HCT116 (cell line): ENCODE measurements at regions not wholly inside any gene's neighbourhood (a gene's known extent, or its start where the extent isn't known, plus 50 kb on each side); places are given as distances from the start of the nearest gene placed in this dataset.

Source experiments
- ATAC-seq: fragments of 200-7000 bp; cut with Tn5 transposase; 2 replicates; pipeline ENCODE4 v1.9.1; 2020; ENCODE audit warnings: mild to moderate bottlenecking, moderate library complexity
- BruUV-seq: library from RNA; stranded (reverse); fragments of 400-500 nt; replicated peaks from 2 replicates; lab custom pipeline; 2021; lab: Mats Ljungman, UMichigan
- CTCF ChIA-PET: fragments of 300-600 bp; sonication (Branson Sonifier 250); formaldehyde crosslinking; loops from one replicate; lab custom pipeline; 2021; ENCODE audit warnings: antibody characterized with exemption; lab: Charles Lee
- POLR2A ChIA-PET: fragments of 300-600, 350-600 bp; sonication (Branson Sonifier 250); formaldehyde crosslinking; loops from one replicate; lab custom pipeline; 2021; ENCODE audit warnings: antibody characterized with exemption; lab: Charles Lee
- RAD21 ChIA-PET, 2 experiments: fragments of 300-600 bp; sonication (Branson Sonifier 250); formaldehyde crosslinking; loops; one replicate each; lab custom pipeline; 2023; ENCODE audit warnings: low total read pairs in 2 of 2; ENCODE audit not compliant: uncharacterized antibody in 2 of 2, unreplicated experiment in 2 of 2, low non-redundant PET in 1 of 2; lab: Charles Lee
- DNase-seq: peaks from one replicate; pipeline ENCODE4 v3.0.0-alpha.2; 2010; ENCODE audit warnings: low read depth, low spot score
- H2AFZ ChIP-seq: fragments of 200-600 bp; shearing (Covaris generic), sonication (generic); 2 replicates; pipeline ENCODE4 v1.6.1; 2017; ENCODE audit warnings: low read depth, mixed run types, mixed read lengths, antibody characterized with exemption, low read length; ENCODE audit not compliant: poor library complexity, severe bottlenecking
- H3K27ac ChIP-seq: 2 replicates; pipeline ENCODE4 v1.5.1; 2012; ENCODE audit warnings: low read depth, low read length
- H3K27me3 ChIP-seq: fragments of 200-600 bp; sonication (generic); 2 replicates; pipeline ENCODE4 v1.6.1; 2016; ENCODE audit warnings: mixed run types, low read length, mixed read lengths; ENCODE audit not compliant: insufficient read depth
- H3K36me3 ChIP-seq, 2 experiments: fragments of 200-500 bp in 1 of 2; fragments of 200-600 bp in 1 of 2; sonication (Bioruptor generic) in 1 of 2; sonication (generic) in 1 of 2; 2 replicates each; pipeline versions ENCODE4 v1.5.1 to v1.6.1; 2014 to 2016; ENCODE audit warnings: low read length in 2 of 2, inconsistent platforms in 1 of 2, mixed read lengths in 1 of 2, mixed run types in 1 of 2; ENCODE audit not compliant: insufficient read depth in 2 of 2, control insufficient read depth in 1 of 2
- H3K4me1 ChIP-seq, 2 experiments: fragments of 200-600 bp in 1 of 2; sonication (generic) in 1 of 2; 2 replicates each; pipeline versions ENCODE4 v1.5.1 to v1.6.1; 2012 to 2017; ENCODE audit warnings: low read length in 2 of 2, inconsistent platforms in 1 of 2, mild to moderate bottlenecking in 1 of 2, mixed read lengths in 1 of 2, mixed run types in 1 of 2, moderate library complexity in 1 of 2; ENCODE audit not compliant: insufficient read depth in 2 of 2, control insufficient read depth in 1 of 2
- H3K4me2 ChIP-seq: fragments of 200-600 bp; sonication (generic); 2 replicates; pipeline ENCODE4 v1.6.1; 2017; ENCODE audit warnings: mixed run types, low read length, mixed read lengths
- H3K4me3 ChIP-seq, 2 experiments: fragments of 200-600 bp in 1 of 2; sonication (generic) in 1 of 2; replicated peaks in 1 of 2; 2 replicates each; pipeline ENCODE4 v1.5.1; 2011 to 2016; ENCODE audit warnings: low read length in 2 of 2, control low read depth in 1 of 2, low read depth in 1 of 2, mild to moderate bottlenecking in 1 of 2, mixed read lengths in 1 of 2, mixed run types in 1 of 2
- H3K79me2 ChIP-seq: fragments of 200-600 bp; sonication (generic); 2 replicates; pipeline ENCODE4 v1.6.1; 2017; ENCODE audit warnings: mild to moderate bottlenecking, mixed run types, low read length, moderate library complexity, mixed read lengths; ENCODE audit not compliant: insufficient read depth
- H3K9ac ChIP-seq: fragments of 200-600 bp; sonication (generic); 2 replicates; pipeline ENCODE4 v1.6.1; 2016; ENCODE audit warnings: low read length, mixed read lengths
- H3K9me2 ChIP-seq: fragments of 200-600 bp; sonication (generic), shearing (Covaris generic); 2 replicates; pipeline ENCODE4 v1.6.1; 2017; ENCODE audit warnings: mixed run types, mild to moderate bottlenecking, moderate library complexity; ENCODE audit not compliant: insufficient read depth
- H3K9me3 ChIP-seq, 2 experiments: fragments of 200-500 bp in 1 of 2; fragments of 200-600 bp in 1 of 2; sonication (Bioruptor generic) in 1 of 2; sonication (generic) in 1 of 2; 2 replicates each; pipeline ENCODE4 v1.6.1; 2014 to 2017; ENCODE audit warnings: low read length in 2 of 2, mixed read lengths in 2 of 2, inconsistent platforms in 1 of 2, low read depth in 1 of 2, mild to moderate bottlenecking in 1 of 2, mixed run types in 1 of 2, moderate library complexity in 1 of 2; ENCODE audit not compliant: control insufficient read depth in 1 of 2, insufficient read depth in 1 of 2
- H4K20me1 ChIP-seq: fragments of 200-600 bp; sonication (generic), shearing (Covaris generic); 2 replicates; pipeline ENCODE4 v1.6.1; 2017; ENCODE audit warnings: mixed run types, mild to moderate bottlenecking, moderate library complexity; ENCODE audit not compliant: insufficient read depth
- CBX3 ChIP-seq: IDR thresholded peaks from 2 replicates; pipeline ENCODE4 v1.6.1; 2012; ENCODE audit warnings: low read depth
- EZH2 ChIP-seq: fragments of 200-600 bp; sonication (generic); IDR thresholded peaks from 2 replicates; pipeline ENCODE4 v1.6.1; 2017; ENCODE audit warnings: antibody characterized with exemption, mixed run types
- FOSL1 ChIP-seq: IDR thresholded peaks from 2 replicates; pipeline ENCODE4 v1.6.1; 2012; ENCODE audit warnings: low read depth
- JUND ChIP-seq: IDR thresholded peaks from 2 replicates; pipeline ENCODE4 v1.6.1; 2012
- POLR2AphosphoS5 ChIP-seq: IDR thresholded peaks from 2 replicates; pipeline ENCODE4 v1.6.1; 2011; ENCODE audit warnings: mild to moderate bottlenecking, low read depth, low read length, moderate library complexity
- RAD21 ChIP-seq: IDR thresholded peaks from 2 replicates; pipeline ENCODE4 v1.6.1; 2012; ENCODE audit warnings: low read depth, mild to moderate bottlenecking
- REST ChIP-seq: IDR thresholded peaks from 2 replicates; pipeline ENCODE4 v1.6.1; 2012; ENCODE audit warnings: low read depth
- SIN3A ChIP-seq: IDR thresholded peaks from 2 replicates; pipeline ENCODE4 v1.6.1; 2012; ENCODE audit warnings: low read depth
- SRF ChIP-seq: IDR thresholded peaks from 2 replicates; pipeline ENCODE4 v1.6.1; 2012; ENCODE audit warnings: low read depth
- TCF7L2 ChIP-seq: IDR thresholded peaks from 2 replicates; pipeline ENCODE4 v1.7.0; 2011; ENCODE audit warnings: borderline replicate concordance, inconsistent platforms; ENCODE audit not compliant: insufficient read depth, insufficient read length; ENCODE audit errors: extremely low read depth
- YY1 ChIP-seq: IDR thresholded peaks from 2 replicates; pipeline ENCODE4 v1.6.1; 2011; ENCODE audit warnings: low read length, low read depth, moderate library complexity, mild to moderate bottlenecking; ENCODE audit not compliant: insufficient replicate concordance; ENCODE audit errors: extremely low read depth
- ZFX ChIP-seq: fragments of 450-650 bp; IDR thresholded peaks from 2 replicates; pipeline ENCODE4 v1.6.1; 2017
- ZNF274 ChIP-seq: fragments of 200-500 bp; sonication (Bioruptor generic); IDR thresholded peaks from 2 replicates; pipeline ENCODE4 v1.6.1; 2014; ENCODE audit warnings: mild to moderate bottlenecking, low read depth, low read length, inconsistent platforms
- intact Hi-C: fragments of 100-400 bp; cut with micrococcal nuclease; formaldehyde crosslinking; loops from 2 replicates; pipeline ENCODE4 v1.10.0; 2022
- TF ChIP-seq, protein P1 (sequence below), 3 experiments: fragments of 200-600 bp in 1 of 3; sonication (generic) in 1 of 3; IDR thresholded peaks in 2 of 3; conservative IDR thresholded peaks in 1 of 3; 2 replicates each; pipeline ENCODE4 v1.5.1; 2012 to 2017; ENCODE audit warnings: low read depth in 2 of 3, low read length in 2 of 3, antibody characterized with exemption in 1 of 3, borderline replicate concordance in 1 of 3, control low read depth in 1 of 3, mild to moderate bottlenecking in 1 of 3, mixed read lengths in 1 of 3, mixed run types in 1 of 3, moderate library complexity in 1 of 3; ENCODE audit not compliant: insufficient read depth in 1 of 3

GRCh38 chr1:58898739-58899586 lies 115.1 kb upstream of the JUN start:
- BruUV-seq = no TSS peak
- ChIA-PET CTCF (no interaction called here), RAD21 (no interaction called here), POLR2A (interaction anchor here (2.8 kb wide), 1 partner anchor 115 kb away, joined by 8 read pairs; the partner anchor contains the start of gene JUN)
- H3K9ac ChIP-seq = no peak overlapping the region
- H3K27me3 ChIP-seq = no peaks in the 10 kb centered on the region
- H4K20me1 ChIP-seq = no peaks in the 10 kb centered on the region
- no peak overlapping the region for H2AFZ ChIP-seq
- intact Hi-C loops = no loop called here
- peaks cover 5 to 23% of the 10 kb centered on the region in 2 experiments; a peak in 3 of 4 replicates for H3K4me1 ChIP-seq
- no peak overlapping the region for H3K27ac ChIP-seq
- H3K36me3 ChIP-seq = no peaks in the 10 kb centered on the region
- ATAC-seq = no peak
- no peak overlapping the region for H3K4me2 ChIP-seq
- H3K9me3 ChIP-seq = no peaks in the 10 kb centered on the region
- no peak for DNase-seq
- no peaks in the 10 kb centered on the region for H3K9me2 ChIP-seq
- H3K79me2 ChIP-seq = no peaks in the 10 kb centered on the region
- H3K4me3 ChIP-seq = no peak overlapping the region
- no peak for TF ChIP-seq TCF7L2
- TF ChIP-seq JUND = no peak
- no peak for TF ChIP-seq ZNF274
- TF ChIP-seq SIN3A = no peak
- no peak for TF ChIP-seq YY1
- TF ChIP-seq CBX3 = no peak
- TF ChIP-seq EZH2 = no peak

DNA sequence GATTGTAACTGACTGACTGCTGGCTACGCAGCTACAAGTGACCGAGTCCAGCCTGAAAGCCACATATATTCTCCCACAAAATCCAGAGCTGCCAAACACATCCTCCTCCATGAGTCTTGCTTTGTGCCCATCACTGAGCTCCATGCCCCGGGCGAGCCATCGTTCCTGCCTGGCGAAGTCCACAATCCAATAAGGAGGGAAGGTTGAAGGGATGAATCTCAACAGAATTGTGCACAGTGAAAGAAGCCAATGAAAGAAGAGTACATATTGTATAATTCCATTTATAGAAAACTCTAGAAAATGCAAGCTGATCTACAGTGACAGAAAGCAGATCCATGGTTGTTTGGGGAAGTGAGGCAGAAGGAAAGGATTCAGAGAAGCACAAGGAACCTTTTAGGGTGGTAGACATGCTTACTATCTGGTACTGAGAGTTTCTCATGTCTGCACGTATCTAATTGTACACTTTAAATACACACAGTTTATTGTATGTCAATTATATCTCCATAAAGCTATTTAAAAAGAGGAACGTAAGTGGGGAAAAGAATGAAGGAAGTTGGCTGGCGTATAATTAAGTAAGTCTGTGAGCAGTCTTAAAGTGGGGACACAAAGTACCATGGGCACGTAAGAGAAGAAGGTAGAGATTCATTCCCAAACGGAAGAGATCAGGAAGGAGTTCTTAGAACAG lies 115.9 kb upstream of the JUN start:
- intact Hi-C loops = no loop called here
- no peak overlapping the region for H3K27ac ChIP-seq
- no peak overlapping the region for H3K4me2 ChIP-seq
- H2AFZ ChIP-seq = no peak overlapping the region
- POLR2A ChIA-PET = no interaction called here
- no peak overlapping the region for H3K9ac ChIP-seq
- no peaks in the 10 kb centered on the region for H3K9me2 ChIP-seq
- H4K20me1 ChIP-seq = no peaks in the 10 kb centered on the region
- CTCF ChIA-PET = no interaction called here
- no peaks in the 10 kb centered on the region for H3K36me3 ChIP-seq
- no peaks in the 10 kb centered on the region for H3K27me3 ChIP-seq
- RAD21 ChIA-PET = no interaction called here
- H3K79me2 ChIP-seq = no peaks in the 10 kb centered on the region
- H3K4me3 ChIP-seq = no peak overlapping the region
- peaks cover 8 to 29% of the 10 kb centered on the region in 2 experiments; a peak in 3 of 4 replicates for H3K4me1 ChIP-seq
- BruUV-seq = no TSS peak
- no peaks in the 10 kb centered on the region for H3K9me3 ChIP-seq
- ATAC-seq (no peak), DNase-seq (no peak)
- no peak for TF ChIP-seq RAD21
- TF ChIP-seq, protein P1, sequence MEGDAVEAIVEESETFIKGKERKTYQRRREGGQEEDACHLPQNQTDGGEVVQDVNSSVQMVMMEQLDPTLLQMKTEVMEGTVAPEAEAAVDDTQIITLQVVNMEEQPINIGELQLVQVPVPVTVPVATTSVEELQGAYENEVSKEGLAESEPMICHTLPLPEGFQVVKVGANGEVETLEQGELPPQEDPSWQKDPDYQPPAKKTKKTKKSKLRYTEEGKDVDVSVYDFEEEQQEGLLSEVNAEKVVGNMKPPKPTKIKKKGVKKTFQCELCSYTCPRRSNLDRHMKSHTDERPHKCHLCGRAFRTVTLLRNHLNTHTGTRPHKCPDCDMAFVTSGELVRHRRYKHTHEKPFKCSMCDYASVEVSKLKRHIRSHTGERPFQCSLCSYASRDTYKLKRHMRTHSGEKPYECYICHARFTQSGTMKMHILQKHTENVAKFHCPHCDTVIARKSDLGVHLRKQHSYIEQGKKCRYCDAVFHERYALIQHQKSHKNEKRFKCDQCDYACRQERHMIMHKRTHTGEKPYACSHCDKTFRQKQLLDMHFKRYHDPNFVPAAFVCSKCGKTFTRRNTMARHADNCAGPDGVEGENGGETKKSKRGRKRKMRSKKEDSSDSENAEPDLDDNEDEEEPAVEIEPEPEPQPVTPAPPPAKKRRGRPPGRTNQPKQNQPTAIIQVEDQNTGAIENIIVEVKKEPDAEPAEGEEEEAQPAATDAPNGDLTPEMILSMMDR (IDR thresholded peaks at IDR 0.05 in 2 of 3, conservative IDR thresholded peaks at IDR 0.05 in 1 of 3; ENCODE audit: borderline replicate concordance in 1 of 3, insufficient read depth in 1 of 3, low read depth in 2 of 3, low read length in 2 of 3) = no peak
- TF ChIP-seq FOSL1 = no peak
- TF ChIP-seq CBX3 = no peak
- no peak for TF ChIP-seq POLR2AphosphoS5
- TF ChIP-seq REST = no peak
- TF ChIP-seq SRF = no peak
- no peak for TF ChIP-seq ZFX
